GM20000 (cell line): ENCODE measurements at regions not wholly inside any gene's neighbourhood (a gene's known extent, or its start where the extent isn't known, plus 50 kb on each side); places are given as distances from the start of the nearest gene placed in this dataset.

Experiments
- DNase-seq: peaks from one replicate; pipeline ENCODE4 v3.0.0; 2012; ENCODE audit warnings: low spot score
- TF ChIP-seq, protein P1 (sequence below): IDR thresholded peaks from 2 replicates; pipeline ENCODE4 v1.5.1; 2012; ENCODE audit warnings: mild to moderate bottlenecking, control low read depth; ENCODE audit errors: extremely low read depth, missing control alignments

DNA sequence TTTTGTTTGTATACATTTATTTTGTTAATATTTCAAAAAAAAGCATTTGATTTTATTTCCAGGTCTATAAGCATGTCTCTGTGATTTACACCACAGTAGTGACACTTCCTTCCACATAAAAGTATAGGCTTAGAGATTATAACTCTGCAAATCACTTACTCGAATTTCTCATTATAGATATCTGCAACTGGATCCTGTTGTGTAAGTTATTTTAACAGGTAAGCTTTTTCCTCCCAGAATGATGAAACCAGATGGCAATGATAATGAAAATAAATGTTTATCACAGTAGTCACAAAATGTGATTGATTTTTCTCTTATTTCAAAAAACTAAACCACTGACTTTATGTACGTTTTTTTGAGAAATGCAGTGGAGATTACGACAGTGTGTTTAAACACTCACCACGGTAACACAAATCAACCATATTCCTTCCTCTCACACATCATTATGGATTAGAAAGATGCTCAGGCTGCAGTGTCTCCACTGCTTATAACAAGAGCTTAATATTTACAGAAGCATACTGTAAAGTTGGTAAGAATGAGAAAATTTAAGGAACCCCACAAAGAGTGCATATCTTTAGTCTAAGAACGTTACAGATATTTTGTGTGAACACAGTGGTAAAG, 194.6 kb downstream of the ATXN7L3B start:
- DNase-seq: no peak
- TF ChIP-seq, protein P1, sequence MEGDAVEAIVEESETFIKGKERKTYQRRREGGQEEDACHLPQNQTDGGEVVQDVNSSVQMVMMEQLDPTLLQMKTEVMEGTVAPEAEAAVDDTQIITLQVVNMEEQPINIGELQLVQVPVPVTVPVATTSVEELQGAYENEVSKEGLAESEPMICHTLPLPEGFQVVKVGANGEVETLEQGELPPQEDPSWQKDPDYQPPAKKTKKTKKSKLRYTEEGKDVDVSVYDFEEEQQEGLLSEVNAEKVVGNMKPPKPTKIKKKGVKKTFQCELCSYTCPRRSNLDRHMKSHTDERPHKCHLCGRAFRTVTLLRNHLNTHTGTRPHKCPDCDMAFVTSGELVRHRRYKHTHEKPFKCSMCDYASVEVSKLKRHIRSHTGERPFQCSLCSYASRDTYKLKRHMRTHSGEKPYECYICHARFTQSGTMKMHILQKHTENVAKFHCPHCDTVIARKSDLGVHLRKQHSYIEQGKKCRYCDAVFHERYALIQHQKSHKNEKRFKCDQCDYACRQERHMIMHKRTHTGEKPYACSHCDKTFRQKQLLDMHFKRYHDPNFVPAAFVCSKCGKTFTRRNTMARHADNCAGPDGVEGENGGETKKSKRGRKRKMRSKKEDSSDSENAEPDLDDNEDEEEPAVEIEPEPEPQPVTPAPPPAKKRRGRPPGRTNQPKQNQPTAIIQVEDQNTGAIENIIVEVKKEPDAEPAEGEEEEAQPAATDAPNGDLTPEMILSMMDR: no peak

DNA sequence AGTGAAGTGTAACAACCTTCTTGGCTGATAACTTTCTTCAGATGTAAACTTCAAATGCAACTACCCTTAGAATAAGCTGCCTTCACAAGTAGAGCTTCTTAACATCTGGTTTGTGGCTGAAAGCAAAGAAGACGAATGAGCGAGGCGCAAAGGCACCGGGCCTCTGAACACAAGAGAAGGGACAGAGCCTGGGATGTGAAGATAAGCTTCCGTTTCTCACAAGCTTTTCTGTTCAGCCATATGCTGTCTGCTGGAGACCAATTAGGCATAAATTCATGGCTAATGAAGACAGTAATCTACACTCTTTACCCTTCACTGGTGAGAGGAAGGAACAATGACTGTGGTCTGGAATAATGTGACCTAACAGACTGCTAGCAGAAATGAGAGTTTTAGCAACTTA, 195.2 kb downstream of the ATXN7L3B start:
- TF ChIP-seq, protein P1: no peak
- DNase-seq: no peak

DNA sequence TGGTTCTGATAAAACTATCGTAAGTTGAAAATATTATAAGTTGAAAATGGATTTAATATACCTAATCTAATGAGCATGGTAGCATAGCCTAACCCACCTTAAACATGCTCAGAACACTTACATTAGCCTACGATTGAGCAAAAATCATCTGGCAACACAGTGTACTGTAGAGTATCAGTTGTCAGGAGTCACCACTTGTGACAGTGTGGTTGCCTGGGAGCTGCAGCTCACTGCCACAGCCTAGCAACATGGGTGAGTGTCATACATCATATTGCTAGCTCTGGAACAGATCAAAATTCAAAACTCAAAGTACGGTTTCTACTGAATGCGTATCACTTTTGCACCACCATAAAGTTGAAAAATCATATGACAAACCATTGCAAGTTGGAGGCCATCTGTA, 203.5 kb downstream of the ATXN7L3B start:
- TF ChIP-seq, protein P1: no peak
- no peak for DNase-seq

DNA sequence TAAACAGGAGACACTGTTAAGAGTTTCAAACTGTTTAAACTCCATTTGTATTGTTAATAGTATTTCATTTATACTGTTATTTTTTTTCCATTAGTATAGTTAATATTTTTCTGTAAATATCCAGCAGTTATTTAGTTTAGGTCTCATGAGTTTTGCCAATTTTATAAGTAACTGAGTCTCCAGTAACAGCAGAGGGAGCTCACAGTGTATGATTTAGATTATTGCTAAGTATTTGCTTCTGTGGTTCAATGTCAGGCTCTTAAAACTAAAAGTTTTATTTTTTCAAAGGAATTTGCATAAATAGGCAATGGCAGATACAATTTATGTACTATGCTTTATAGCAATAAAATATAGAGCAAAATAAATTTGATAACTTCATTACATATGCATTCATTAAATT, 209.7 kb downstream of the ATXN7L3B start:
- TF ChIP-seq, protein P1: no peak

DNA sequence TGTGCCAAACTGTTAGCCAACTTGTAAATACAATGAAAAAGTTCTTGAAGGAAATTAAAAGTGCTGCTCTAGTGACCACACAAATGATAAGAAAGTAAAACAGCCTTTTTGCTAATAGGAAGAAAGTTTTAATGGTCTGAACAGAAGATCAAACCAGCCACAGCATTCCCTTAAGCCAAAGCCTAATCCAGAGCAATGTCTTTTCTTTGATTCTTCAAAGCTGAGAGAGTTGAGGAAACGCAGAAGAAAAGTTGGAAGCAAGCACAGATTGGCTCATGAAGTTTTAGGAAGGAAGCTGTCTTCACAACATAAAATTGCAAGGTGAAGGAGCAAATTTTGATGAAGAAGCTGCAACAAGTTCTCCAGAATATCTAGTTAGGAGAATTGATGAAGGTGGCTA, 213.8 kb downstream of the ATXN7L3B start:
- TF ChIP-seq, protein P1: no peak
- no peak for DNase-seq

More for the DNA sequence above, 209.7 kb downstream of the ATXN7L3B start:
- DNase-seq: no peak

DNA sequence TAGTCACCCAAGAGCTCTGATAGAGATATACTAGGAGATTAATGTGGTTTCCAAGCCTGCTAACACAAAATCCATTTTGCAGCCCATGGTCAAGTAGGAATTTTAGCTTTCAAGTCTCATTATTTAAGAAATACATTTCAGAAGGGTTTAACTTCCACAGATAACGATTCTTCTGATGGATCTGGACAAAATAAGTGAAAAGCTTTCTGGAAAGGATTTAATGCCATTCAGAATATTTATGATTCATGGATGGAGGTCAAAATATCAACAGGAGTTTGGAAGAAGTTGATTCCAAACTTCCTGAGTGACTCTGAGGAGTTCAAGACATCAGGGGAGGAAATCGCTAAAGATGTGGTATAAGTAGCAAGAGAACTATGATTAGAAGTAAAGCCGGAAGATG, 214.6 kb downstream of the ATXN7L3B start:
- TF ChIP-seq, protein P1: no peak
- no peak for DNase-seq

DNA sequence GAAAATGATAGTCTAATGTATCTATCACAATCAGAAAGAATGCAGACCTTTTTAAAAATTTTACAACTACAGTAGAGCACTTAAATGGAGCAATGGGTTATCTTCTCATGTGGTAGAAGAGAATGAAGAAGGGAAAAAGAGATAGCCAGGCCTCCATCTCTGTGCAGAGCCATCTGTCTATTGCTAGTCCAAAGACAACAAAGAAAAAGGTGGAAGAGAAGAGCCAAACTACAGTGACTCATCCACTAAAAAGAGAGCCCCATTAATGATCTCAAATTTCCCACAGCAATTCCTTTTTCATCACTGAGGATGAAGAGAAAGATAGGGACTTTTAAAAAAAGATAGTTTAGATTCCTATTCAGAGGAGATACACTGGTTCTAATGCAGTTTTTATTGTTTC, 232.9 kb downstream of the ATXN7L3B start:
- TF ChIP-seq, protein P1: no peak

More for the DNA sequence above, 232.9 kb downstream of the ATXN7L3B start:
- no peak for DNase-seq
